ENCODE measurements at regions not wholly inside any gene's neighbourhood (a gene's known extent, or its start where the extent isn't known, plus 50 kb on each side); places are given as distances from the start of the nearest gene placed in this dataset.
"Not testable (repeated sequence)": the region's sequence is repeated elsewhere in the genome, so short reads cannot be mapped to it uniquely, and the experiment has no call there.

DNA sequence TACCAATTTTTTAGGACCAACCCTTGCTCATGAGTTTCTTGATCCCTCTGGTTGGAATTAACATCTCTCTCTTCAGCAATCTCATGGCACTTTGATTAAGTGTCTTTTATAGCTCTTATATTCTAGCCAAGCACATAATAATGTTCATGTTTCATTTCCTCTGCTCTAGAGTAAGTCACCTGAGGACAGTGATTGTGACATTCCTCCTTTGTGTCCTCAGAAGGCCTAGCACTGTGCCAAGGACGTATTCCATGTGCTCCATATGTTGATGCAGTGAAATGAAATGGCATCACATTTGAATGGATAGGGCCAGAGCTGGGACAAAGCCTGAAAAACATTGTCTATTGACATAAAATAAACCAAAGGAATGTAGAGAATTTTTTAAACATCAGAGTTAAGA lies 322.8 kb upstream of the PRICKLE1 start:
- Histone ChIP-seq H3K9me3 (no peaks in the 10 kb centered on the region), H3K36me3 (no peaks in the 10 kb centered on the region), H3K4me3 (no peak overlapping the region), H3K4me1 (no peaks in the 10 kb centered on the region), H3K27ac (no peak overlapping the region), H3K27me3 (no peaks in the 10 kb centered on the region)
- DNase-seq: no peak
- in situ Hi-C loops (cut with MboI; ENCODE audit: low sequenced_read_pairs in 4 of 4): no loop called here
- no peak for TF ChIP-seq POLR2A (IDR thresholded peaks at IDR 0.05)
- TF ChIP-seq, protein P1, sequence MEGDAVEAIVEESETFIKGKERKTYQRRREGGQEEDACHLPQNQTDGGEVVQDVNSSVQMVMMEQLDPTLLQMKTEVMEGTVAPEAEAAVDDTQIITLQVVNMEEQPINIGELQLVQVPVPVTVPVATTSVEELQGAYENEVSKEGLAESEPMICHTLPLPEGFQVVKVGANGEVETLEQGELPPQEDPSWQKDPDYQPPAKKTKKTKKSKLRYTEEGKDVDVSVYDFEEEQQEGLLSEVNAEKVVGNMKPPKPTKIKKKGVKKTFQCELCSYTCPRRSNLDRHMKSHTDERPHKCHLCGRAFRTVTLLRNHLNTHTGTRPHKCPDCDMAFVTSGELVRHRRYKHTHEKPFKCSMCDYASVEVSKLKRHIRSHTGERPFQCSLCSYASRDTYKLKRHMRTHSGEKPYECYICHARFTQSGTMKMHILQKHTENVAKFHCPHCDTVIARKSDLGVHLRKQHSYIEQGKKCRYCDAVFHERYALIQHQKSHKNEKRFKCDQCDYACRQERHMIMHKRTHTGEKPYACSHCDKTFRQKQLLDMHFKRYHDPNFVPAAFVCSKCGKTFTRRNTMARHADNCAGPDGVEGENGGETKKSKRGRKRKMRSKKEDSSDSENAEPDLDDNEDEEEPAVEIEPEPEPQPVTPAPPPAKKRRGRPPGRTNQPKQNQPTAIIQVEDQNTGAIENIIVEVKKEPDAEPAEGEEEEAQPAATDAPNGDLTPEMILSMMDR (IDR thresholded peaks at IDR 0.05 in 4 of 5, conservative IDR thresholded peaks at IDR 0.05 in 1 of 5): no peak
- peak in 1 of 2 donors; percentile 65 for ATAC-seq
- intact Hi-C loops (cut with DNase I; ENCODE audit: low total_unique reads): no loop called here

DNA sequence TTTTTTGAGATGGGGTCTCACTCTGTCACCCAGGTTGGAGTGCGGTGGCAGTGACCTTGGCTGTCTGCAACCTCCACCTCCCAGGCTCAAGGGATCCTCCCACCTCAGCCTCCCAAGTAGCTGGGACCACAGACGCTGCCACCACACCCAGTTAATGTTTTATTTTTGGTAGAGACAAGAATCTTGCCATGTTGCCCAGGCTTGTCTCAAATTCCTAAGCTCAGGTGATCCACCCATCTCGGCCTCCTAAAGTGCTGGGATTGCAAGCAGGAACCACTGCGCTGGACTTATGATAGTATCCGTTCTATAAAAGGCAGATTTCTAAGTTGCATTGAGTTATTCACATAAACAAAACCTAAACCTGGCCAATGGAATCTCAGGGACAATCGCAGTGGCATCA lies 321.1 kb upstream of the PRICKLE1 start:
- no peak for ATAC-seq
- in situ Hi-C loops (cut with MboI; ENCODE audit: low sequenced_read_pairs in 4 of 4): no loop called here
- intact Hi-C loops (cut with DNase I; ENCODE audit: low total_unique reads): no loop called here

DNA sequence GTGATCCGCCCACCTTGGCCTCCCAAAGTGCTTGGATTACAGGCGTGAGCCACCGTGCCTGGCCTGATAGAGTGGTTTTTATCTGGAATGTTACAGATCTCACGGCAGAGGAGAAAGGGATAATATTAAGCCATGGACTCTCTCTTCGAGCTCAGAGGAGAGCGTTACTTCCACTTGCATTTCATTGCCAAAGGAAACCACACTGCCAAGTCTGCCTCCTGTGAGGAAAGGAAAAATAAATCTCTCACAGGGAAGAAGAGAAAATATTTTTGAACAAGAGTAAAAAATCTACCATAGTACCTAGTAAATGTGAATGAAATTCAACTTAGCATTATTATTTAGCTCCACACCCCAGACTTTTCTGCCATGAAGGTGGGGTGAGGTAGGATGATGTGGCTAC lies 319.2 kb upstream of the PRICKLE1 start:
- Histone ChIP-seq H3K4me1 (peaks cover 11 to 25% of the 10 kb centered on the region in 2 donors), H3K4me3 (no peak overlapping the region), H3K27ac (no peak overlapping the region), H3K27me3 (no peaks in the 10 kb centered on the region), H3K9me3 (no peaks in the 10 kb centered on the region), H3K36me3 (no peaks in the 10 kb centered on the region)
- TF ChIP-seq, protein P1 (IDR thresholded peaks at IDR 0.05 in 4 of 5, conservative IDR thresholded peaks at IDR 0.05 in 1 of 5): no peak
- TF ChIP-seq POLR2A (IDR thresholded peaks at IDR 0.05): no peak
- ATAC-seq (no peak), DNase-seq (no peak)
- in situ Hi-C loops (cut with MboI; ENCODE audit: low sequenced_read_pairs in 4 of 4) (no loop called here), intact Hi-C loops (cut with DNase I; ENCODE audit: low total_unique reads) (no loop called here)

More for the DNA sequence above, 321.1 kb upstream of the PRICKLE1 start:
- Histone ChIP-seq H3K9me3 (no peaks in the 10 kb centered on the region), H3K36me3 (no peaks in the 10 kb centered on the region), H3K27me3 (no peaks in the 10 kb centered on the region), H3K4me3 (no peak overlapping the region), H3K4me1 (peaks cover 0 to 5% of the 10 kb centered on the region in 2 donors), H3K27ac (no peak overlapping the region)
- no peak for TF ChIP-seq POLR2A (IDR thresholded peaks at IDR 0.05)
- DNase-seq: no peak

DNA sequence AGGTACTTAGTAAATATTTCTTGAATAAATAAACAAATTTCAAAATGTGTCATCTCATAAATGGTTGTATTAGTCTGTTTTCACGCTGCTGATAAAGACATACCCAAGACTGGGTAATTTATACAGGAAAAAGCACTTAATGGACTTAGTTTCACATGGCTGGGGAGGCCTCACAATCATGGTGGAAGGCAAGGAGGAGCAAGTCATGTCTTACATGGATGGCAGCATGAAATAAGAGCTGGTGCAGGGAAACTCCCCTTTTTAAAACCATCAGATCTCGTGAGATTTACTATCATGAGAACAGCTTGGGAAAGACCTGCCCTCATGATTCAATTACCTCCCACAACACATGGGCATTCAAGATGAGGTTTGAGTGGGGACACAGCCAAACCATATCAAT lies 317.3 kb upstream of the PRICKLE1 start:
- H3K4me3 ChIP-seq; intact Hi-C loops (cut with DNase I; ENCODE audit: low total_unique reads); H3K36me3 ChIP-seq: not testable (repeated sequence)

DNA sequence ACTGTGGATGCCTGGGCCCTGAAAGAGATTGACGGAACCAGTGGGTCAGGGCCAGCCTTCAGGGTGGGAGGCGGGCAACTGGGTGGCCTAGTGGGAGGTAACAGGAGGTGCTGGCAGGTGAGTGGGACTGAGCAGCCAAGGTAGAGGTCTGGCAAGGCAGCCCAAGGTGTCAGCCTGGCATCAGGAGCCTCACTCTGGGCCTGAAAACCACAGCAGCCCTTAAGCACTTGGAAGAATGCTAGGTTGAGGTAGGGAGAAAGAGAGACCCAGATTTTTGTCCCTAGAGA lies 315.8 kb upstream of the PRICKLE1 start:
- TF ChIP-seq, protein P1 (IDR thresholded peaks at IDR 0.05 in 4 of 5, conservative IDR thresholded peaks at IDR 0.05 in 1 of 5): no peak
- TF ChIP-seq POLR2A (IDR thresholded peaks at IDR 0.05): no peak
- intact Hi-C loops (cut with DNase I; ENCODE audit: low total_unique reads) (no loop called here), in situ Hi-C loops (cut with MboI; ENCODE audit: low sequenced_read_pairs in 4 of 4) (no loop called here)
- DNase-seq (no peak), ATAC-seq (no peak)
- no peaks in the 10 kb centered on the region for H3K27me3 ChIP-seq
- H3K4me3 ChIP-seq: peak overlapping the region in 2 of 4 donors; percentile 33 to 44
- H3K4me1 ChIP-seq: peaks cover 15 to 25% of the 10 kb centered on the region in 2 donors
- H3K9me3 ChIP-seq: no peaks in the 10 kb centered on the region
- peak overlapping the region; percentile 63 to 79 (median 70) for H3K27ac ChIP-seq
- H3K36me3 ChIP-seq: no peaks in the 10 kb centered on the region

More for the DNA sequence above, 317.3 kb upstream of the PRICKLE1 start:
- DNase-seq; in situ Hi-C loops (cut with MboI; ENCODE audit: low sequenced_read_pairs in 4 of 4); H3K9me3 ChIP-seq; H3K27me3 ChIP-seq; H3K27ac ChIP-seq; ATAC-seq: not testable (repeated sequence)
- peaks cover 13 to 25% of the 10 kb centered on the region in 2 donors for H3K4me1 ChIP-seq
